ENCODE measurements at regions not wholly inside any gene's neighbourhood (a gene's known extent, or its start where the extent isn't known, plus 50 kb on each side); places are given as distances from the start of the nearest gene placed in this dataset.
A peak's percentile ranks its signal among the peaks of the same experiment; 100 is the strongest.

DNA sequence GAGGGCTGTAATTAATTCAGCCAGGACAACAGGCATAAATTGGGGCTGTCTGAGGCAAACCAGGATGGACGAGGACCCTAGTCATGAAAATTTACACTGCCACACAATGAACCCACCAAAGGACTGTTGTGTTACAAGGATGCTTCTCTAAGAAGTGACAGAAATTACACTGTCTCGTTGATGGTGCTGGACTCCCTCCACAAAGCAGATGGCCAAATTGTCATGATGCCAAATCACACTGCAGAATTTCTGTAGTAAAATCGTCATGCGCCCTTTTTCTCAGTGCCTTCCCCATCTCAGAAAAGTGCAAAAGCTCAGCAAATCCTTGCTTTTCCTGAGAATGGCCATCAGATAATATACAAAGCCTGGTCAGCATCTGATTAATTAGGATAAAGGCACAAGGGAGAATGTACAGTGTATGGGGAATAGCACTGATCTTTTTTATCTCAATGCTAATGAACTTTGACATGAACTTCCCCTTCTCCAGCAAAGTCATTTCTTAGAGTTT lies 545.8 kb downstream of the CSNK1G3 start (continued):
- TF ChIP-seq, protein P1, sequence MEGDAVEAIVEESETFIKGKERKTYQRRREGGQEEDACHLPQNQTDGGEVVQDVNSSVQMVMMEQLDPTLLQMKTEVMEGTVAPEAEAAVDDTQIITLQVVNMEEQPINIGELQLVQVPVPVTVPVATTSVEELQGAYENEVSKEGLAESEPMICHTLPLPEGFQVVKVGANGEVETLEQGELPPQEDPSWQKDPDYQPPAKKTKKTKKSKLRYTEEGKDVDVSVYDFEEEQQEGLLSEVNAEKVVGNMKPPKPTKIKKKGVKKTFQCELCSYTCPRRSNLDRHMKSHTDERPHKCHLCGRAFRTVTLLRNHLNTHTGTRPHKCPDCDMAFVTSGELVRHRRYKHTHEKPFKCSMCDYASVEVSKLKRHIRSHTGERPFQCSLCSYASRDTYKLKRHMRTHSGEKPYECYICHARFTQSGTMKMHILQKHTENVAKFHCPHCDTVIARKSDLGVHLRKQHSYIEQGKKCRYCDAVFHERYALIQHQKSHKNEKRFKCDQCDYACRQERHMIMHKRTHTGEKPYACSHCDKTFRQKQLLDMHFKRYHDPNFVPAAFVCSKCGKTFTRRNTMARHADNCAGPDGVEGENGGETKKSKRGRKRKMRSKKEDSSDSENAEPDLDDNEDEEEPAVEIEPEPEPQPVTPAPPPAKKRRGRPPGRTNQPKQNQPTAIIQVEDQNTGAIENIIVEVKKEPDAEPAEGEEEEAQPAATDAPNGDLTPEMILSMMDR (IDR thresholded peaks at IDR 0.05), result no peak
- TF ChIP-seq, protein P2, sequence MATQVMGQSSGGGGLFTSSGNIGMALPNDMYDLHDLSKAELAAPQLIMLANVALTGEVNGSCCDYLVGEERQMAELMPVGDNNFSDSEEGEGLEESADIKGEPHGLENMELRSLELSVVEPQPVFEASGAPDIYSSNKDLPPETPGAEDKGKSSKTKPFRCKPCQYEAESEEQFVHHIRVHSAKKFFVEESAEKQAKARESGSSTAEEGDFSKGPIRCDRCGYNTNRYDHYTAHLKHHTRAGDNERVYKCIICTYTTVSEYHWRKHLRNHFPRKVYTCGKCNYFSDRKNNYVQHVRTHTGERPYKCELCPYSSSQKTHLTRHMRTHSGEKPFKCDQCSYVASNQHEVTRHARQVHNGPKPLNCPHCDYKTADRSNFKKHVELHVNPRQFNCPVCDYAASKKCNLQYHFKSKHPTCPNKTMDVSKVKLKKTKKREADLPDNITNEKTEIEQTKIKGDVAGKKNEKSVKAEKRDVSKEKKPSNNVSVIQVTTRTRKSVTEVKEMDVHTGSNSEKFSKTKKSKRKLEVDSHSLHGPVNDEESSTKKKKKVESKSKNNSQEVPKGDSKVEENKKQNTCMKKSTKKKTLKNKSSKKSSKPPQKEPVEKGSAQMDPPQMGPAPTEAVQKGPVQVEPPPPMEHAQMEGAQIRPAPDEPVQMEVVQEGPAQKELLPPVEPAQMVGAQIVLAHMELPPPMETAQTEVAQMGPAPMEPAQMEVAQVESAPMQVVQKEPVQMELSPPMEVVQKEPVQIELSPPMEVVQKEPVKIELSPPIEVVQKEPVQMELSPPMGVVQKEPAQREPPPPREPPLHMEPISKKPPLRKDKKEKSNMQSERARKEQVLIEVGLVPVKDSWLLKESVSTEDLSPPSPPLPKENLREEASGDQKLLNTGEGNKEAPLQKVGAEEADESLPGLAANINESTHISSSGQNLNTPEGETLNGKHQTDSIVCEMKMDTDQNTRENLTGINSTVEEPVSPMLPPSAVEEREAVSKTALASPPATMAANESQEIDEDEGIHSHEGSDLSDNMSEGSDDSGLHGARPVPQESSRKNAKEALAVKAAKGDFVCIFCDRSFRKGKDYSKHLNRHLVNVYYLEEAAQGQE (IDR thresholded peaks at IDR 0.05; ENCODE audit: low read depth, low read length), result 0 out of 2 replicates have a peak, but pooled peaks have one; percentile 11
- TF ChIP-seq TEAD4 (IDR thresholded peaks at IDR 0.05; ENCODE audit: borderline replicate concordance, insufficient read depth) (peak; percentile 95), YY1 (IDR thresholded peaks at IDR 0.05; ENCODE audit: low read depth) (no peak), FOXJ3 (CRISPR knock-in tag; IDR thresholded peaks at IDR 0.05) (peak; percentile 92), CHD2 (IDR thresholded peaks at IDR 0.05; ENCODE audit: low read length, partially characterized antibody) (peak; percentile 87), EZH2phosphoT487 (IDR thresholded peaks at IDR 0.05; ENCODE audit: borderline replicate concordance, low read depth) (no peak), ELF1 (IDR thresholded peaks at IDR 0.05) (peak; percentile 19; the same call in 1 of the 2 replicates), RXRA (IDR thresholded peaks at IDR 0.05; ENCODE audit: borderline replicate concordance, low read depth) (peak; percentile 78; the same call in 1 of the 2 replicates), MXI1 (IDR thresholded peaks at IDR 0.05; ENCODE audit: low read depth, low read length) (peak; percentile 72), TAF1 (IDR thresholded peaks at IDR 0.05; ENCODE audit: borderline replicate concordance, low read depth, low read length) (no peak), SIN3A (IDR thresholded peaks at IDR 0.05; ENCODE audit: borderline replicate concordance, low read depth, low read length) (peak; percentile 19; the same call in 1 of the 2 replicates)
- TF ChIP-seq, protein P3, sequence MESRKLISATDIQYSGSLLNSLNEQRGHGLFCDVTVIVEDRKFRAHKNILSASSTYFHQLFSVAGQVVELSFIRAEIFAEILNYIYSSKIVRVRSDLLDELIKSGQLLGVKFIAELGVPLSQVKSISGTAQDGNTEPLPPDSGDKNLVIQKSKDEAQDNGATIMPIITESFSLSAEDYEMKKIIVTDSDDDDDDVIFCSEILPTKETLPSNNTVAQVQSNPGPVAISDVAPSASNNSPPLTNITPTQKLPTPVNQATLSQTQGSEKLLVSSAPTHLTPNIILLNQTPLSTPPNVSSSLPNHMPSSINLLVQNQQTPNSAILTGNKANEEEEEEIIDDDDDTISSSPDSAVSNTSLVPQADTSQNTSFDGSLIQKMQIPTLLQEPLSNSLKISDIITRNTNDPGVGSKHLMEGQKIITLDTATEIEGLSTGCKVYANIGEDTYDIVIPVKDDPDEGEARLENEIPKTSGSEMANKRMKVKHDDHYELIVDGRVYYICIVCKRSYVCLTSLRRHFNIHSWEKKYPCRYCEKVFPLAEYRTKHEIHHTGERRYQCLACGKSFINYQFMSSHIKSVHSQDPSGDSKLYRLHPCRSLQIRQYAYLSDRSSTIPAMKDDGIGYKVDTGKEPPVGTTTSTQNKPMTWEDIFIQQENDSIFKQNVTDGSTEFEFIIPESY (IDR thresholded peaks at IDR 0.05; ENCODE audit: borderline replicate concordance, low read depth), result 0 out of 2 replicates have a peak, but pooled peaks have one; percentile 60

Measured in SK-N-SH (cell line).